ENCODE measurements at regions not wholly inside any gene's neighbourhood (a gene's known extent, or its start where the extent isn't known, plus 50 kb on each side); places are given as distances from the start of the nearest gene placed in this dataset.

DNA sequence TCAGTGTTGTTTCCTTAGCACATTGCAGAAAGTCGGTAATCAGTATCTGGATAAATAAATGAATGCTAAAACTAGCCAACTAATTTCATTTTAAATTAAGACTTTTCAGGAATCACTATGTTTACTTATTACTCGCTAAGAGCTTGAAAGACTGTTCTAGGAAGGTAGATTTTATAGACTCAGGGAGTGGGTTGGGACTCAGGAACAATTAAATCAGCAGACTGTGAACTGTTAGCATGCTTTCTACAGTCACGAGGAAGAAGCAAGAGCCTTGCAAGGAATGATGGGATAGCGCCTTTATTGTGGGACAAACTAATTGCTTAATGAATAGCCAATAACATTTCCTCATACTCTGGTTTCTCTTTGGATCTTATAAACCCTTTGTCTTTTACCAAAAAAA lies 183.2 kb upstream of the AADAT start:
- DNase-seq (ENCODE audit: low read depth, low spot score): no peak
- Histone ChIP-seq H3K9ac (ENCODE audit: control insufficient read depth, extremely low read depth, insufficient read depth, low read length) (no peak overlapping the region), H3K27ac (ENCODE audit: control insufficient read depth, insufficient read depth, low read length) (no peak overlapping the region), H3K36me3 (ENCODE audit: control insufficient read depth in 2 of 2, extremely low read depth in 1 of 2, insufficient read depth in 2 of 2, low read length in 2 of 2) (no peaks in the 10 kb centered on the region), H3K27me3 (ENCODE audit: control insufficient read depth, extremely low read depth, insufficient read depth, low read length) (no peaks in the 10 kb centered on the region), H4K20me1 (ENCODE audit: control insufficient read depth, extremely low read depth, insufficient read depth, low read length) (no peaks in the 10 kb centered on the region), H3K9me1 (ENCODE audit: control insufficient read depth, extremely low read depth, insufficient read depth, low read length) (no peaks in the 10 kb centered on the region), H2AFZ (ENCODE audit: control insufficient read depth, low read length) (no peak overlapping the region), H3K4me2 (ENCODE audit: control insufficient read depth, extremely low read depth, insufficient read depth, low read depth, low read length) (no peak overlapping the region), H3K9me3 (ENCODE audit: control insufficient read depth, low read depth, low read length) (no peaks in the 10 kb centered on the region), H3K79me2 (ENCODE audit: control insufficient read depth, insufficient read depth, low read length) (no peaks in the 10 kb centered on the region), H3K4me1 (ENCODE audit: control insufficient read depth, extremely low read depth, insufficient read depth, low read length) (no peaks in the 10 kb centered on the region), H3K4me3 (ENCODE audit: control insufficient read depth in 2 of 3, extremely low read depth in 1 of 3, insufficient read depth in 2 of 3, low read depth in 1 of 3, low read length in 3 of 3) (no peak overlapping the region)
- dilution Hi-C loops (cut with MboI; ENCODE audit: extremely low pct_ligation_motif_present, low sequenced_read_pairs): no loop called here
- no peak for FAIRE-seq
- TF ChIP-seq CTCF (optimal IDR thresholded peaks at IDR 0.05 in 1 of 3, IDR thresholded peaks at IDR 0.05 in 1 of 3, conservative IDR thresholded peaks at IDR 0.05 in 1 of 3; ENCODE audit: extremely low read depth in 1 of 3, insufficient read depth in 2 of 3, low read length in 3 of 3) (no peak), EZH2 (IDR thresholded peaks at IDR 0.05; ENCODE audit: low read length) (no peak)

DNA sequence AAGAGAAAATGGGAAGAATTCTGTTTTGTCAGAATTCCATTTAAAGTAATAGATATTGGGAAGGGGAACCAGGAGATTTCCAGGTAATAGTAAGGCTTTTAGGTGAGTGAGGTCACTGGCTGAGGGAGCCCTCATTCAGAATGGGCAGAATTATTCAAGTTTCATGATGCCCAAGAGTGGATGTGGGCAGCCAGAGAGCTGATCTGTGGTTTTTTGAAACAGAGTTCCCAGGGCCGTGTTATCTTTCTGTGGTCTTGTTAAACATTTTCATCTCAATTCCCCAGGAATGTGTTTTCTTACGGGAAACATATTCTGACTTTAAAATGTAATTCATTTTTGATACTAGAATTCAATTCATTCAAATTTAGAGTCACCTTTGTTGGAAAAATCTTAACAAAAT lies 182.0 kb upstream of the AADAT start:
- Histone ChIP-seq H3K9ac (ENCODE audit: control insufficient read depth, extremely low read depth, insufficient read depth, low read length) (no peak overlapping the region), H3K79me2 (ENCODE audit: control insufficient read depth, insufficient read depth, low read length) (no peaks in the 10 kb centered on the region), H4K20me1 (ENCODE audit: control insufficient read depth, extremely low read depth, insufficient read depth, low read length) (no peaks in the 10 kb centered on the region), H2AFZ (ENCODE audit: control insufficient read depth, low read length) (no peak overlapping the region), H3K9me3 (ENCODE audit: control insufficient read depth, low read depth, low read length) (no peaks in the 10 kb centered on the region), H3K4me1 (ENCODE audit: control insufficient read depth, extremely low read depth, insufficient read depth, low read length) (no peaks in the 10 kb centered on the region), H3K27ac (ENCODE audit: control insufficient read depth, insufficient read depth, low read length) (no peak overlapping the region), H3K27me3 (ENCODE audit: control insufficient read depth, extremely low read depth, insufficient read depth, low read length) (no peaks in the 10 kb centered on the region), H3K4me2 (ENCODE audit: control insufficient read depth, extremely low read depth, insufficient read depth, low read depth, low read length) (no peak overlapping the region), H3K36me3 (ENCODE audit: control insufficient read depth in 2 of 2, extremely low read depth in 1 of 2, insufficient read depth in 2 of 2, low read length in 2 of 2) (no peaks in the 10 kb centered on the region), H3K9me1 (ENCODE audit: control insufficient read depth, extremely low read depth, insufficient read depth, low read length) (no peaks in the 10 kb centered on the region), H3K4me3 (ENCODE audit: control insufficient read depth in 2 of 3, extremely low read depth in 1 of 3, insufficient read depth in 2 of 3, low read depth in 1 of 3, low read length in 3 of 3) (no peak overlapping the region)
- FAIRE-seq (no peak), DNase-seq (ENCODE audit: low read depth, low spot score) (no peak)
- dilution Hi-C loops (cut with MboI; ENCODE audit: extremely low pct_ligation_motif_present, low sequenced_read_pairs): no loop called here
- TF ChIP-seq EZH2 (IDR thresholded peaks at IDR 0.05; ENCODE audit: low read length): no peak

- Histone ChIP-seq H3K36me3 (ENCODE audit: control insufficient read depth in 2 of 2, extremely low read depth in 1 of 2, insufficient read depth in 2 of 2, low read length in 2 of 2) (no peaks in the 10 kb centered on the region), H3K9ac (ENCODE audit: control insufficient read depth, extremely low read depth, insufficient read depth, low read length) (no peak overlapping the region), H3K27me3 (ENCODE audit: control insufficient read depth, extremely low read depth, insufficient read depth, low read length) (no peaks in the 10 kb centered on the region), H3K27ac (ENCODE audit: control insufficient read depth, insufficient read depth, low read length) (no peak overlapping the region), H3K9me3 (ENCODE audit: control insufficient read depth, low read depth, low read length) (no peaks in the 10 kb centered on the region), H3K4me1 (ENCODE audit: control insufficient read depth, extremely low read depth, insufficient read depth, low read length) (no peaks in the 10 kb centered on the region), H3K4me2 (ENCODE audit: control insufficient read depth, extremely low read depth, insufficient read depth, low read depth, low read length) (no peak overlapping the region), H2AFZ (ENCODE audit: control insufficient read depth, low read length) (no peak overlapping the region), H4K20me1 (ENCODE audit: control insufficient read depth, extremely low read depth, insufficient read depth, low read length) (no peaks in the 10 kb centered on the region), H3K4me3 (ENCODE audit: control insufficient read depth in 2 of 3, extremely low read depth in 1 of 3, insufficient read depth in 2 of 3, low read depth in 1 of 3, low read length in 3 of 3) (no peak overlapping the region), H3K9me1 (ENCODE audit: control insufficient read depth, extremely low read depth, insufficient read depth, low read length) (no peaks in the 10 kb centered on the region), H3K79me2 (ENCODE audit: control insufficient read depth, insufficient read depth, low read length) (no peaks in the 10 kb centered on the region)
- TF ChIP-seq EZH2 (IDR thresholded peaks at IDR 0.05; ENCODE audit: low read length) (no peak), CTCF (optimal IDR thresholded peaks at IDR 0.05 in 1 of 3, IDR thresholded peaks at IDR 0.05 in 1 of 3, conservative IDR thresholded peaks at IDR 0.05 in 1 of 3; ENCODE audit: extremely low read depth in 1 of 3, insufficient read depth in 2 of 3, low read length in 3 of 3) (no peak)
- no peak for DNase-seq (ENCODE audit: low read depth, low spot score)
- dilution Hi-C loops (cut with MboI; ENCODE audit: extremely low pct_ligation_motif_present, low sequenced_read_pairs): no loop called here
- FAIRE-seq: no peak
Observed at GRCh38 chr4:170270628-170271027, 180.9 kb upstream of the AADAT start.
